ENCODE measurements at regions not wholly inside any gene's neighbourhood (a gene's known extent, or its start where the extent isn't known, plus 50 kb on each side); places are given as distances from the start of the nearest gene placed in this dataset.
"Not testable (repeated sequence)": the region's sequence is repeated elsewhere in the genome, so short reads cannot be mapped to it uniquely, and the experiment has no call there.

DNA sequence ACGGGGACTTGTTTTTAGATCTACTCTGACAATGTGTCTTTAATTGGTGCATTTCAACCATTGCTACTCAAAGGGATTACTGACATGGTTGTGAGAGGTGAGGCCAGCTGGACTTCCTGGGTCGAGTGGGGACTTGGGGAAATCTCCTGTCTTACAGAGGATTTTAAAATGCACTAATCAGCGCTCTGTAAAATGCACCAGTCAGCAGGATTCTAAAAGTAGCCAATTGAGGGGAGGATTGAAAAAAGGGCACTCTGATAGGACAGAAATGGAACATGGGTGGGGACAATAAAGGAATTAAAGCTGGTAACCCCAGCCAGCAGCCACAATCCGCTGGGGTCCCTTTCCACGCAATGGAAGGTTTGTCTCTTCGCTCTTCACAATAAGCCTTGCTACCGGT lies 122.5 kb upstream of the SNRPN start:
- no peak overlapping the region for H3K27ac ChIP-seq (ENCODE audit: low read length)
- H3K4me1 ChIP-seq (ENCODE audit: control insufficient read depth, insufficient read depth, low read length): no peaks in the 10 kb centered on the region
- H3K9me3 ChIP-seq (ENCODE audit: control insufficient read depth in 2 of 2, low read length in 2 of 2): peaks cover 0 to 3% of the 10 kb centered on the region in 2 donors
- H3K9ac ChIP-seq (ENCODE audit: low read length in 2 of 2): no peak overlapping the region
- no peaks in the 10 kb centered on the region for H3K36me3 ChIP-seq (ENCODE audit: control insufficient read depth in 2 of 2, insufficient read depth in 2 of 2, low read length in 2 of 2)
- no peak overlapping the region for H3K4me3 ChIP-seq (ENCODE audit: low read length in 2 of 2)
- peaks cover 0 to 2% of the 10 kb centered on the region in 2 donors for H3K27me3 ChIP-seq (ENCODE audit: control insufficient read depth in 1 of 2, insufficient read depth in 2 of 2, low read length in 2 of 2)

DNA sequence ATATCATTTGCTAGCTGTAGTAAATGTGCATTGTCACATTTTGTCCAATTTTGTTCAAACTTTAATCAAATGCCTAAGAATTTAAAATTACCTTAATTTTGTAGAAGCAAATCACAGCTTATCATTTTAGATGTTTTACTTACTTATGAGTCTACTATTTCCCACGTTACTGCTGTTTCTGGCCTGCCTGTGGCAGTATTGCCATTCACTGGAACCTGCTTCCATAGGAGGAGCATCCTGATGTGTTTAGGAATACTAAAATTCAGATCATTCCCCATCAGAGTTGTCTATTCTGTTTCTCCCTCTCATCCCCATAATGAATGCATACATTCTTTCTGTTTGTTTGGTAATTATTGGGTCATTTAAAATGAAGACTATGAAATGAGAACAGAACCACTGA lies 119.5 kb upstream of the SNRPN start:
- Histone ChIP-seq H3K9me3 (ENCODE audit: control insufficient read depth in 2 of 2, low read length in 2 of 2) (peaks cover 6 to 7% of the 10 kb centered on the region in 2 donors), H3K9ac (ENCODE audit: low read length in 2 of 2) (no peak overlapping the region), H3K27ac (ENCODE audit: low read length) (no peak overlapping the region), H3K4me1 (ENCODE audit: control insufficient read depth, insufficient read depth, low read length) (no peaks in the 10 kb centered on the region), H3K4me3 (ENCODE audit: low read length in 2 of 2) (no peak overlapping the region), H3K36me3 (ENCODE audit: control insufficient read depth in 2 of 2, insufficient read depth in 2 of 2, low read length in 2 of 2) (no peaks in the 10 kb centered on the region), H3K27me3 (ENCODE audit: control insufficient read depth in 1 of 2, insufficient read depth in 2 of 2, low read length in 2 of 2) (no peaks in the 10 kb centered on the region)

DNA sequence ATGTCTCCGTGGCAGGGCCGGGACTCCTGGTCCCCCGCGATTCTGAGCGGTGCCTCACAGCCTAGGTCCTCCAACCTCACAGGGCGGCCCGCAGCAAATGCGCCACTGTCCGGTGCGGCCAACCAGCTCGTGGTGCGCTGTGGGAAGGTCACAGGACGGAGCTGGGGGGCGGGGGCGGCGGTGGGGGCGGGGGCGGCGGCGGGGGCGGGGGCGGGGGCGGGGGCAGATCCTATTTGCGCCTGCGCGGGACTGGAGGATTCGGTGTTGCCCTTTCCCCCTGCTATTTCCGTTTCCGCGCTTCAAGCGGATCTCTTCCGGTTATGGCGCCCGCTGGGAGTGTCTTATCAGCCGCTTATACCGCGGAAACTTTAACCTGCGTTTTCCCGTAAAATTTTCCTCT lies 106.7 kb upstream of the SNRPN start:
- H3K4me3 ChIP-seq (ENCODE audit: low read length in 2 of 2): peak overlapping the region; percentile 43 to 54
- no peaks in the 10 kb centered on the region for H3K36me3 ChIP-seq (ENCODE audit: control insufficient read depth in 2 of 2, insufficient read depth in 2 of 2, low read length in 2 of 2)
- H3K9ac ChIP-seq (ENCODE audit: low read length in 2 of 2): peak overlapping the region in 1 of 2 donors; percentile 33
- no peaks in the 10 kb centered on the region for H3K9me3 ChIP-seq (ENCODE audit: control insufficient read depth in 2 of 2, low read length in 2 of 2)
- H3K27ac ChIP-seq (ENCODE audit: low read length): no peak overlapping the region
- no peaks in the 10 kb centered on the region for H3K4me1 ChIP-seq (ENCODE audit: control insufficient read depth, insufficient read depth, low read length)
- no peaks in the 10 kb centered on the region for H3K27me3 ChIP-seq (ENCODE audit: control insufficient read depth in 1 of 2, insufficient read depth in 2 of 2, low read length in 2 of 2)

DNA sequence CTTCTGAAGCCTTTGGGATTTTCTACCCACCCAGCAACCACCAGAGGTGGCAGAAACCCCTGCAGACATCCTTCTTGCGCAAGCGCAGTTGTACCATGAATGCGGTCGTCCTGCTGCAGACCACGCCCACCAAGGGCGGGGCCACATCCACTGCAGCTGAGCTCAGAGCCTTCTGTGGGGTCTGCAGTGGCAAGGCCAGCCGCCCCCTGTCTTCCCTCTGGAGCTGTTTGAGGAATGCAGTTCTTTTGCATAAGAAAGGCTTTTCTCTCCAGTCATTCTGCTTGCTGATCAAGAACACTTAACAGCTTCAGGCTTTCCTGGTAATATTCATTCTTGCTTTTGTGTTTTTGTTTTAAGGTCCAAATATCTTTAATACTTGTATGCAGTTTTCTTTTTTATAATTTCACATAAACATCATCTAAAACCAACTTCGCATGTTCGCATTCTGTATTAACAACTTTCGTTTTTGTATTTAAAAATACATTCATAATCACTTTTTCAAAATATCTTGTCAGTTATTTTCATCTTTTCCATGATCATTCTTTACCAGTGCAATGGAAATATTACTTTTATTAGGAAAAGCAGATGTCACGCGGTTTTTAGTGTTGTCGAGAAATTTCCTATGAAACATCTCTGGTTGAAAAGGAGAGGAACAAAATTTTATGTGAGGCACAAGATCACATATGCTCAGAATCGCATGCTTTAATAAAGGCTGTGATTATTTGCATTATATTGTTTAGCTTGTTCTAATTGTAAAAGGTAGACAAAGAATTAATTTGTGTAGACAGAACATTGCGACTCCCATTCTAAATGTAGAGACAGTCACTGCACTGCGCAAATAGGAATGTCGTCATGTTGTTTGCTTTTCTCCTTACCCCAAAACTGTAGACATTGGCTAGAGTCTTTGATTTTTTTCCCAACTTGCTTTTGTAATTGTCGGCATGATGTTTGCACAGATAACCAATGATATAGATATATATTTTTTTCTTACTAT lies 98.1 kb upstream of the SNRPN start:
- Histone ChIP-seq H3K9ac (ENCODE audit: low read length in 2 of 2) (no peak overlapping the region), H3K4me3 (ENCODE audit: low read length in 2 of 2) (peak overlapping the region; percentile 30 to 52)

DNA sequence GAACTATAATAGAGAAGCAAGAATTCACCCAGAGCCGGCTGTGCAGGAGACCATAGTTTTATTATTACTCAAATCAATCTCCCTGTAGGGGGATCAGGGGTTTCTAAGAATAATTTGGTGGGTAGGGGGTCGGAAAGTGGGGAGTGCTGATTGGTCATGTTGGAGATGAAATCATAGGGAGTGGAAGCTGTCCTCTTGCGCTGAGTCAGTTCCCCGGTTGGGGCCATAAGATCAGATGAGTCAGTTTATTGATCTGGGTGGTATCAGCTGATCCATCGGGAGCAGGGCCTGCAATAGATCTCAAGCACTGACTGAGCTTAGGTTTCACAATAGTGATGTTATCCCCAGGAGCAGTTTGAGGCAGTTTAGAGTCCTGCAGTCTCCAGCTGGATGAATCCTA lies 97.0 kb upstream of the SNRPN start:
- peaks cover 0 to 2% of the 10 kb centered on the region in 2 donors for H3K9me3 ChIP-seq (ENCODE audit: control insufficient read depth in 2 of 2, low read length in 2 of 2)
- no peak overlapping the region for H3K4me3 ChIP-seq (ENCODE audit: low read length in 2 of 2)
- peaks cover 0 to 3% of the 10 kb centered on the region in 2 donors for H3K27me3 ChIP-seq (ENCODE audit: control insufficient read depth in 1 of 2, insufficient read depth in 2 of 2, low read length in 2 of 2)
- peak overlapping the region; percentile 6 for H3K27ac ChIP-seq (ENCODE audit: low read length)
- H3K9ac ChIP-seq (ENCODE audit: low read length in 2 of 2): no peak overlapping the region
- H3K4me1 ChIP-seq (ENCODE audit: control insufficient read depth, insufficient read depth, low read length): peaks cover 3% of the 10 kb centered on the region
- H3K36me3 ChIP-seq (ENCODE audit: control insufficient read depth in 2 of 2, insufficient read depth in 2 of 2, low read length in 2 of 2): no peaks in the 10 kb centered on the region

More for the DNA sequence above, 98.1 kb upstream of the SNRPN start:
- Histone ChIP-seq H3K27ac (ENCODE audit: low read length) (no peak overlapping the region), H3K4me1 (ENCODE audit: control insufficient read depth, insufficient read depth, low read length) (no peaks in the 10 kb centered on the region), H3K27me3 (ENCODE audit: control insufficient read depth in 1 of 2, insufficient read depth in 2 of 2, low read length in 2 of 2) (peaks cover 0 to 3% of the 10 kb centered on the region in 2 donors), H3K9me3 (ENCODE audit: control insufficient read depth in 2 of 2, low read length in 2 of 2) (peaks cover 0 to 2% of the 10 kb centered on the region in 2 donors), H3K36me3 (ENCODE audit: control insufficient read depth in 2 of 2, insufficient read depth in 2 of 2, low read length in 2 of 2) (no peaks in the 10 kb centered on the region)

DNA sequence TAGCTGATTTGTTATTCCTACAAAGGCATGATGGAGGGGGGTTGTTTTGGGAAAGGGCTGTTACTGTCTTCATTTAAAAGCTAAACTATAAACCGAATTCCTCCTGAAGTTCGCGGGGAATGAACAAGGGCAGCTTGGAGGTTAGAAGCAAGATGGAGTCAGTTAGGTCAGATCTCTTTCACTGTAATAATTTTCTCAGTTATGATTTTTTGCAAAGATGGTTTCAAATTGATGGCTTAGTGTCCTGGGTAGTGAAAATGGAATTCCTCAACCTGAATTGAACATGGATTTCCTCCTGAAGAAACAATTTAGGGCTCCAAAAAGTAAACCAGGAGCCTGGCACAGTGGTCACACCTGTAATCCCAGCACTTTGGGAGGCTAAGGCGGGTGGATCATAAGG lies 96.6 kb upstream of the SNRPN start:
- H3K9ac ChIP-seq (ENCODE audit: low read length in 2 of 2); H3K27me3 ChIP-seq (ENCODE audit: control insufficient read depth in 1 of 2, insufficient read depth in 2 of 2, low read length in 2 of 2): not testable (repeated sequence)

DNA sequence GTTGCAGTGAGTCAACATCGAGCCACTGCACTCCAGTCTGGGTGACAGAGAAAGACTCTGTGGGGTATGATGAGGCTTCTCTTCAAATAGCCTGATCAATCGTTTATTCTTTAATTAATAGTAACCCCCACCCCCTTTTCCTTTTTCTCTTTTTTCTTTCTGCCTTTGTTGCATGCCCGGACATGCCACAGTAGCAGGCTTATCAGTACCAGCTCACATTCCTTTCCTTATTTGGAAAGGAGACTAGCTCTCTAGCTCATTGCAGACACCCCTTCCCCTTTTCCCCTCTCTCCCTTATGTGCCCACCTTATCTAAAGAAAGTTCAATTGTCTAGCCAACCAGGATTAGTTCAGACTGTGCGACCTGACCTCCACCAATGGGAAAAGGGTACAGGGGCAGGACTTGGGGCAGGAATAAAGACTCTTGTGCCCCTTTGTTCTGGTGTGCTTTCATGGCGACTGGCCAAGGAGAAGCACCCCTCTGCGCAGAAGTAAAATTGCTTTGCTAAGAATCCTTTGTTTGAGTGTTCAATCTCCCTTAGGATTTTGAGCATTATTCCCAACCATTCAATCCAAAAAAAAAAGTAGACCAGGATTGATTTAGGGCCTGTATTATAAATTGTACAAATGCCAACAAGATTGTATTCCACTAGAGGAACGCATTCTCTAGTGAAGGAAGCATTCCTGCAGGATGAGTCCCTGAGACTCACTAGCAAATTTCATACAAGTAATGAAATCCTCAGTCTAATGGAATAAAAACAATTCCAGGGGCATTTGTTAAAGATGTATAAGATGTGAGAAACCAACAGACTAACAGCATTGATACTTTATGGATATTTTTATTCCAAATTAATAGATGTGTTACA lies 95.8 kb upstream of the SNRPN start:
- H3K4me3 ChIP-seq (ENCODE audit: low read length in 2 of 2): no peak overlapping the region
- H3K9me3 ChIP-seq (ENCODE audit: control insufficient read depth in 2 of 2, low read length in 2 of 2): peaks cover 0 to 2% of the 10 kb centered on the region in 2 donors
- no peak overlapping the region for H3K9ac ChIP-seq (ENCODE audit: low read length in 2 of 2)
- peak overlapping the region; percentile 37 for H3K27ac ChIP-seq (ENCODE audit: low read length)
- peaks cover 3% of the 10 kb centered on the region for H3K4me1 ChIP-seq (ENCODE audit: control insufficient read depth, insufficient read depth, low read length)
- H3K36me3 ChIP-seq (ENCODE audit: control insufficient read depth in 2 of 2, insufficient read depth in 2 of 2, low read length in 2 of 2): no peaks in the 10 kb centered on the region
- H3K27me3 ChIP-seq (ENCODE audit: control insufficient read depth in 1 of 2, insufficient read depth in 2 of 2, low read length in 2 of 2): peaks cover 0 to 3% of the 10 kb centered on the region in 2 donors

More for the DNA sequence above, 96.6 kb upstream of the SNRPN start:
- H3K27ac ChIP-seq (ENCODE audit: low read length); H3K4me3 ChIP-seq (ENCODE audit: low read length in 2 of 2); H3K36me3 ChIP-seq (ENCODE audit: control insufficient read depth in 2 of 2, insufficient read depth in 2 of 2, low read length in 2 of 2); H3K9me3 ChIP-seq (ENCODE audit: control insufficient read depth in 2 of 2, low read length in 2 of 2); H3K4me1 ChIP-seq (ENCODE audit: control insufficient read depth, insufficient read depth, low read length): not testable (repeated sequence)

DNA sequence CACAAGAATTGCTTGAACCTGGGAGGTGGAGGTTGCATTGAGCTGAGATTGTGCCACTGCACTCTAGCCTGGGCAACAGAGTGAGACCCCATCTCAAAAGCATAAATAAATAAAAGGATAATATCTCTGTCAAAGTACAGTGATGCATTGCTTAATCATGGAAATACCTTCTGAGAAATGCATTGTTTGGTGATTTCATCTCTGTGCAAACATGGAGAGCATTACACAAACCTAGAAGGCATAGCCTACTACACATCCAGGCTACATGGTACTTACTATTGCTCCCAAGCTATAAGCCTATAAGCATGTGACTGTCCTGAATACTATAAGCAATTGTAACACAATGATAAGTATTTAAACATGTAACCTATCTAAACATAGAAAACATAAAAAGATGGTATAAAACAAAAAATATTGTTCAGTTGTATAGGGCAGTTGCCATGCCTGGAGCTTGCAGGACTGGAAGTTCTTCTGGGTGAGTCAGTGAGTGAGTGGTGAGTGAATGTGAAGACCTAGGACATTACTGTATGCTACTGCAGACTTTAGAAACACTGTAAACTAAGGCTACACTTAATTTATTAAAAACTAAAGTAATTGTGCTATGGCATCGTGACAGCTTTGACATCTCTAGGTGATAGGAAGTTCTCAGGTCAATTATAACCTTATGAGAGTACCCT lies 93.6 kb upstream of the SNRPN start:
- Histone ChIP-seq H3K27me3 (ENCODE audit: control insufficient read depth in 1 of 2, insufficient read depth in 2 of 2, low read length in 2 of 2) (peaks cover 0 to 3% of the 10 kb centered on the region in 2 donors), H3K36me3 (ENCODE audit: control insufficient read depth in 2 of 2, insufficient read depth in 2 of 2, low read length in 2 of 2) (no peaks in the 10 kb centered on the region), H3K27ac (ENCODE audit: low read length) (no peak overlapping the region), H3K4me3 (ENCODE audit: low read length in 2 of 2) (no peak overlapping the region), H3K9ac (ENCODE audit: low read length in 2 of 2) (no peak overlapping the region), H3K4me1 (ENCODE audit: control insufficient read depth, insufficient read depth, low read length) (peaks cover 3% of the 10 kb centered on the region), H3K9me3 (ENCODE audit: control insufficient read depth in 2 of 2, low read length in 2 of 2) (peaks cover 0 to 2% of the 10 kb centered on the region in 2 donors)

DNA sequence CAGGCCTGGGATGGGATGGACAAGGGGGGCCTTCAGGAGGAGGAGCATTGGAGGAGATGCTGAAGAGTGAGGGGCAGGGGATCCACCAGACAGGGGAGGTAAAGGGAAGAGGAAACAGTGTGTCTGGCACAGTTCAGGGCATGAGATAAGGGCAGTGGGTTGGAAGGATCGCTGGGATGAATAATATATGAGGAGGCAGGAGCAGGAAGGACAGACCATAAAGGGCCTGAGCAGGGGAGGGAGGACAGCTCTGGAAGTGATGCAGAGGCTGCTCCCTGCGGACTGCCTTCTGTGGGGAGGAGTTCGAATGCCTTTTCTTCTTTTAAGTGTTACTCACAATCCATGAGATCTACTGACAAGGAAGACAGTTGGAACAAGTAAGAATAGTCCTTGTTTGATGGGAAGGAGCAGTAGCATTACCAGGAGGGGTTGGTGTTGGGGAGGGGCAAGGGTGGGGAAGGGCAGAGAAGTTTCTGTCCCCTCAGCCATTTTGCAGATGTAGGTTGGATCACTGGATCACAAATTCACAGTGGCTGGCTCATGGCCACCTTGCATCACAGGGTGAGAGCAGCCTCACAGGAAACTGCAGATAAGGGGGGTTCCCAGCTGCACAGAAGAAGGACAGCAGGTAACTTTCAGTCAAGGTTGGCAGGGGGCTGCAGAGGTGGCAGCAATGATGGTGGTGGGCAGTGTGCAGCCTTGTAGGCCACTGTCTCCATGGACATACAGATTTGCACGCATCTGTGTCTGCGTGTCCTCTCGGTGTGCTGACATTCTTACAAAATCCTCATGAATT lies 91.9 kb upstream of the SNRPN start:
- Histone ChIP-seq H3K36me3 (ENCODE audit: control insufficient read depth in 2 of 2, insufficient read depth in 2 of 2, low read length in 2 of 2) (no peaks in the 10 kb centered on the region), H3K9me3 (ENCODE audit: control insufficient read depth in 2 of 2, low read length in 2 of 2) (no peaks in the 10 kb centered on the region), H3K9ac (ENCODE audit: low read length in 2 of 2) (no peak overlapping the region), H3K4me3 (ENCODE audit: low read length in 2 of 2) (no peak overlapping the region), H3K27me3 (ENCODE audit: control insufficient read depth in 1 of 2, insufficient read depth in 2 of 2, low read length in 2 of 2) (no peaks in the 10 kb centered on the region), H3K4me1 (ENCODE audit: control insufficient read depth, insufficient read depth, low read length) (peaks cover 3% of the 10 kb centered on the region), H3K27ac (ENCODE audit: low read length) (no peak overlapping the region)

DNA sequence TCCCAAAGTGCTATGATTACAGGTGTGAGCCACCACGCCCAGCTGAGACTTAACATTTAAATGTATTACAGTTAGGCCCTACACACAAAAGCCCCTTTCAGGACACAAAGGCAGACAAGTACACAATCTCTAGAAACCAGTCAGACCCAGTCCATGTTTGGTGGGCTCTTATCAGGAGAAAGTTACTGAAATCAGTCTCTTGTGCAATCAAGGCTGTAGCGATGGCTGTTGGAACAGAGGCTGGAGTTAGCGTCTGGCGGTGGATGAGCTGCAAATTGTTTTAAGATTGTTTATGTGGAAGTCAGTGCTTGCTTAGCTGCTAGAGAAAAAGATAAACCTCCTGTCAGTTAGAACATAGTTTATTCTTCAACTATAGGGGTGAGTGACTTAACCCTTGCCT lies 89.5 kb upstream of the SNRPN start:
- H3K4me1 ChIP-seq (ENCODE audit: control insufficient read depth, insufficient read depth, low read length): peaks cover 3% of the 10 kb centered on the region
- H3K27me3 ChIP-seq (ENCODE audit: control insufficient read depth in 1 of 2, insufficient read depth in 2 of 2, low read length in 2 of 2): no peaks in the 10 kb centered on the region
- no peaks in the 10 kb centered on the region for H3K36me3 ChIP-seq (ENCODE audit: control insufficient read depth in 2 of 2, insufficient read depth in 2 of 2, low read length in 2 of 2)
- H3K9me3 ChIP-seq (ENCODE audit: control insufficient read depth in 2 of 2, low read length in 2 of 2): no peaks in the 10 kb centered on the region
- H3K9ac ChIP-seq (ENCODE audit: low read length in 2 of 2): no peak overlapping the region
- H3K4me3 ChIP-seq (ENCODE audit: low read length in 2 of 2): no peak overlapping the region
- H3K27ac ChIP-seq (ENCODE audit: low read length): no peak overlapping the region
